Upper lobe of left lung (tissue), 6 donors: ENCODE measurements at regions not wholly inside any gene's neighbourhood (a gene's known extent, or its start where the extent isn't known, plus 50 kb on each side); places are given as distances from the start of the nearest gene placed in this dataset.

Experiments
- ATAC-seq, 2 donors: fragments of 200-7000 bp; cut with Tn5 transposase; one replicate each; pipeline ENCODE4 v1.9.1; 2022; ENCODE audit warnings: mild to moderate bottlenecking in 2 of 2, moderate library complexity in 2 of 2; ENCODE audit not compliant: low FRiP score in 2 of 2
- DNase-seq, 2 donors: peaks; one replicate each; pipeline ENCODE4 v3.0.0-alpha.2; 2019 to 2020
- H3K27ac ChIP-seq, 4 donors: fragments of 200-600 bp; sonication (generic); one replicate each; pipeline ENCODE4 v1.5.1; 2016 to 2019
- H3K27me3 ChIP-seq, 4 donors: fragments of 200-600 bp; sonication (generic); one replicate each; pipeline ENCODE4 v1.5.1; 2017 to 2019
- H3K36me3 ChIP-seq, 4 donors: fragments of 200-600 bp; sonication (generic); one replicate each; pipeline ENCODE4 v1.5.1; 2016 to 2019
- H3K4me1 ChIP-seq, 4 donors: fragments of 200-600 bp; sonication (generic); one replicate each; pipeline ENCODE4 v1.5.1; 2018 to 2019
- H3K4me3 ChIP-seq, 4 donors: fragments of 200-600 bp; sonication (generic); one replicate each; pipeline ENCODE4 v1.5.1; 2017 to 2019; ENCODE audit warnings: mild to moderate bottlenecking in 2 of 4, moderate library complexity in 1 of 4
- H3K9me3 ChIP-seq, 4 donors: fragments of 200-600 bp; sonication (generic); one replicate each; pipeline ENCODE4 v1.5.1; 2018 to 2019
- EP300 ChIP-seq, 4 donors: sonication (generic); formaldehyde crosslinking; IDR thresholded peaks; one replicate each; pipeline ENCODE4 v1.5.1; 2017; ENCODE audit warnings: antibody characterized with exemption in 4 of 4, control low read depth in 2 of 4
- POLR2A ChIP-seq, 4 donors: fragments of 450-650 bp; IDR thresholded peaks; one replicate each; pipeline ENCODE4 v1.5.1; 2016 to 2017; ENCODE audit warnings: antibody characterized with exemption in 4 of 4, mild to moderate bottlenecking in 2 of 4
- POLR2AphosphoS5 ChIP-seq, 2 donors: sonication (generic); formaldehyde crosslinking; IDR thresholded peaks; one replicate each; pipeline ENCODE4 v1.5.1; 2017; ENCODE audit warnings: antibody characterized with exemption in 2 of 2
- WGBS, 2 donors: methylation state at CpG; one replicate each; pipeline ENCODE4 v1.1.5; 2017 to 2018; 5-methylcytosine and 5-hydroxymethylcytosine counted together
- TF ChIP-seq, protein P1 (sequence below), 6 experiments: fragments of 450-650 bp in 4 of 6; fragments of 200-600 bp in 2 of 6; sonication (generic) in 2 of 6; IDR thresholded peaks; one replicate each; pipeline ENCODE4 v1.5.1; 2016 to 2019; ENCODE audit warnings: antibody characterized with exemption in 6 of 6
- donor health status: DM: no; HTN: no; CAD: no; lungs with moderate emphysema.
- donor health status: DM: no; HTN: yes; CAD: no; lungs with severe emphysema.

DNA sequence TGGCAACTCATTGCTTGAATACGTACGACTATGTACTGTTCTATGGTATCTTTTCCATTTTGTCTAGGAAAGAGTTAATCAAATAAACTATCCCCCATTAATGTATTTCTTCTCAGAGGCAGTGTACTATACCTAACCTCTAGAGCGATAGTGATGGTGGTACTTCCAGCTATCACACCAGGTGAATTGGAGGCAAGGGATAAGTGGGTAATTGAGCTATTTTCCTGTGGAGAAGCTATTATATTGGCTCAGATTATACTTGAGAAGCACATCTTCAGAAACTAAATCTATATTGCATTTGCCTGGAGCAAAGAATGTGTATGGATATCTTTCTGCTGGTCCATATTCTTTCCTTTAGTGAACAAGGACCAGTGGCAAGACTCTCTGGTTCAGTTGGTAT lies 430.7 kb upstream of the KHDRBS2 start:
- H3K27me3 ChIP-seq, result no peaks in the 10 kb centered on the region
- WGBS, 2 donors, result 57 to 96% methylated on average over 3 of the region's 3 CpGs
- no peak for TF ChIP-seq EP300 (IDR thresholded peaks at IDR 0.05)
- no peak for TF ChIP-seq POLR2A (IDR thresholded peaks at IDR 0.05)
- TF ChIP-seq, protein P1, sequence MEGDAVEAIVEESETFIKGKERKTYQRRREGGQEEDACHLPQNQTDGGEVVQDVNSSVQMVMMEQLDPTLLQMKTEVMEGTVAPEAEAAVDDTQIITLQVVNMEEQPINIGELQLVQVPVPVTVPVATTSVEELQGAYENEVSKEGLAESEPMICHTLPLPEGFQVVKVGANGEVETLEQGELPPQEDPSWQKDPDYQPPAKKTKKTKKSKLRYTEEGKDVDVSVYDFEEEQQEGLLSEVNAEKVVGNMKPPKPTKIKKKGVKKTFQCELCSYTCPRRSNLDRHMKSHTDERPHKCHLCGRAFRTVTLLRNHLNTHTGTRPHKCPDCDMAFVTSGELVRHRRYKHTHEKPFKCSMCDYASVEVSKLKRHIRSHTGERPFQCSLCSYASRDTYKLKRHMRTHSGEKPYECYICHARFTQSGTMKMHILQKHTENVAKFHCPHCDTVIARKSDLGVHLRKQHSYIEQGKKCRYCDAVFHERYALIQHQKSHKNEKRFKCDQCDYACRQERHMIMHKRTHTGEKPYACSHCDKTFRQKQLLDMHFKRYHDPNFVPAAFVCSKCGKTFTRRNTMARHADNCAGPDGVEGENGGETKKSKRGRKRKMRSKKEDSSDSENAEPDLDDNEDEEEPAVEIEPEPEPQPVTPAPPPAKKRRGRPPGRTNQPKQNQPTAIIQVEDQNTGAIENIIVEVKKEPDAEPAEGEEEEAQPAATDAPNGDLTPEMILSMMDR (IDR thresholded peaks at IDR 0.05), result no peak
- no peak for TF ChIP-seq POLR2AphosphoS5 (IDR thresholded peaks at IDR 0.05)
- ATAC-seq (no peak), DNase-seq (no peak)
- no peak overlapping the region for H3K27ac ChIP-seq
- H3K9me3 ChIP-seq, result no peaks in the 10 kb centered on the region
- no peak overlapping the region for H3K4me3 ChIP-seq
- no peaks in the 10 kb centered on the region for H3K4me1 ChIP-seq
- H3K36me3 ChIP-seq, result no peaks in the 10 kb centered on the region

DNA sequence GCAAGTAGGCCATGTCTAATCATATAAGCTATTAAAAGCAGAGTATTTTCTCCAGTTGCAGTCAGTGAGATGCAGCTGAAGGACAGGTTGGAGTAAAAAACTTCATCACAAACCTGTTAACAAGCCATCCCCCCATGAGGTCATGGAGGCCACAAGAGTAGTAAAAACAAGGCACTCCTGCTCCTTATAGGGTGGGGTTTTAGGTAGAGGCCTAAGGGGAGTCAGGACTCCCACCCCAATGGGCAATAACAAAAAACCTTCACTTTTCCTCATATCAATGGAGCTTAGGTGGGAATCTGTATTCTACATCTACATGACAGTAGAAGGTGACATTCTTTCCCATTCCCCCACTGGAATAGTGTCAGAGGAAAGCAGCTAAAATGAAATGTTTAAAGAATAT lies 428.1 kb upstream of the KHDRBS2 start:
- Histone ChIP-seq H3K36me3 (no peaks in the 10 kb centered on the region), H3K9me3 (no peaks in the 10 kb centered on the region), H3K4me3 (no peak overlapping the region), H3K4me1 (no peaks in the 10 kb centered on the region), H3K27ac (no peak overlapping the region), H3K27me3 (no peaks in the 10 kb centered on the region)
- ATAC-seq (no peak), DNase-seq (no peak)
- TF ChIP-seq POLR2A (IDR thresholded peaks at IDR 0.05) (no peak), EP300 (IDR thresholded peaks at IDR 0.05) (no peak), POLR2AphosphoS5 (IDR thresholded peaks at IDR 0.05) (no peak)
- TF ChIP-seq, protein P1 (IDR thresholded peaks at IDR 0.05), result no peak

DNA sequence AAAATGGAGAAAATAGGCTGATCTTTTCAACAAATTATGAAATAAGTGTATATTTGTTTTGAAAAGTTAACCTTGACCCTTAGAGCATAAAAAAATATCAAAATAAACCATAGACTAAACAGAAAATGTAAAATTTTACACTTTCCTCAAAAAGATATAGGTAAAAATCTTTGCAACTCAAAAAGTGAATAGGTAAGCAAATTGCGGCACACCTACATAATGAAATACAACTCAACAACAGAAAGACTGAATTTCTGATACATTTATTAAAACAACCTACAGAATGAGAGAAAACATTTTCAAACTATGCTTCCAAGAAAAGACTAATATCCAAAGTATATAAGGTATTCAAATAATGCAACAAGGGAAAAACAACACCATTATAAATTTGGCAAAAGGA lies 425.7 kb upstream of the KHDRBS2 start:
- peaks cover 0 to 6% (median 0%) of the 10 kb centered on the region in 4 donors for H3K9me3 ChIP-seq
- ATAC-seq (no peak), DNase-seq (no peak)
- no peaks in the 10 kb centered on the region for H3K36me3 ChIP-seq
- H3K4me1 ChIP-seq, result no peaks in the 10 kb centered on the region
- no peak overlapping the region for H3K27ac ChIP-seq
- TF ChIP-seq EP300 (IDR thresholded peaks at IDR 0.05) (no peak), POLR2AphosphoS5 (IDR thresholded peaks at IDR 0.05) (no peak), POLR2A (IDR thresholded peaks at IDR 0.05) (no peak)
- TF ChIP-seq, protein P1 (IDR thresholded peaks at IDR 0.05), result no peak
- no peaks in the 10 kb centered on the region for H3K27me3 ChIP-seq
- no peak overlapping the region for H3K4me3 ChIP-seq
- WGBS, 2 donors, result 89 to 96% methylated on average over 1 of the region's 1 CpG

- 100% methylated on average over 1 of the region's 1 CpG for WGBS, 2 donors
- ATAC-seq (no peak), DNase-seq (no peak)
- Histone ChIP-seq H3K27ac (no peak overlapping the region), H3K4me3 (no peak overlapping the region), H3K4me1 (no peaks in the 10 kb centered on the region), H3K27me3 (no peaks in the 10 kb centered on the region), H3K9me3 (peaks cover 0 to 6% (median 0%) of the 10 kb centered on the region in 4 donors), H3K36me3 (no peaks in the 10 kb centered on the region)
- TF ChIP-seq, protein P1 (IDR thresholded peaks at IDR 0.05), result no peak
- TF ChIP-seq POLR2AphosphoS5 (IDR thresholded peaks at IDR 0.05), result no peak
- TF ChIP-seq EP300 (IDR thresholded peaks at IDR 0.05), result no peak
- TF ChIP-seq POLR2A (IDR thresholded peaks at IDR 0.05), result no peak
These were observed 421.9 kb upstream of the KHDRBS2 start for GRCh38 chr6:62707914-62708313.

DNA sequence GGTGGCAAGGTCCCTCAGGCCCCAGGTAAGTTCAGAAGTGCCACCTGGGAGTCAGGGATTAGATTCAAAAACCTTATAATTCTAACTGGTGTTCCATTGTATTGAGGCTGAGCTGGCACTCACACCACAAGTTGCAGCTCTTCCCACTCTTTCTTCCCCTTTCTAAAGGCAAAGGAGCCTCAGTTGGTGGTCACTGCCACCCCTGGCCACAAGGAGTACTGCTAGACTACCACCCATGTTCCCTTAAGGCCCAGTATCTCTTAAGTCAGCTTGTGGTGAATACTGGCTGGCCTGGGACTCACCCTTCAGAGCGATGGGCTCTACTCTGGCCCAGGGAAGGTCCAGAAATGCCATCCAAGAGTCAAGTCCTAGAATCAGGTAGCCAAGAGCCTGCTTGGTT lies 421.1 kb upstream of the KHDRBS2 start:
- Histone ChIP-seq H3K4me1 (no peaks in the 10 kb centered on the region), H3K9me3 (peaks cover 0 to 6% (median 0%) of the 10 kb centered on the region in 4 donors), H3K27me3 (no peaks in the 10 kb centered on the region), H3K4me3 (no peak overlapping the region), H3K36me3 (no peaks in the 10 kb centered on the region), H3K27ac (no peak overlapping the region)
- no peak for TF ChIP-seq POLR2A (IDR thresholded peaks at IDR 0.05)
- TF ChIP-seq, protein P1 (IDR thresholded peaks at IDR 0.05), result no peak
- no peak for TF ChIP-seq POLR2AphosphoS5 (IDR thresholded peaks at IDR 0.05)
- no peak for TF ChIP-seq EP300 (IDR thresholded peaks at IDR 0.05)
- 67 to 100% methylated on average over 1 of the region's 1 CpG for WGBS, 2 donors
- no peak for ATAC-seq
- DNase-seq, result no peak
